IPS DF 4.7 (cell line): ENCODE measurements at regions not wholly inside any gene's neighbourhood (a gene's known extent, or its start where the extent isn't known, plus 50 kb on each side); places are given as distances from the start of the nearest gene placed in this dataset.
"Not testable (repeated sequence)": the region's sequence is repeated elsewhere in the genome, so short reads cannot be mapped to it uniquely, and the experiment has no call there.

Source experiments
- DNase-seq: peaks from one replicate; pipeline ENCODE4 v3.0.0-alpha.2; 2013; ENCODE audit warnings: low spot score; ENCODE audit errors: extremely low read depth

- DNase-seq, result no peak
Measured at GRCh38 chr2:19205983-19206533, 152.4 kb downstream of the OSR1 start.

GRCh38 chr2:19203866-19204265 lies 154.6 kb downstream of the OSR1 start:
- no peak for DNase-seq

- no peak for DNase-seq
Measured at GRCh38 chr2:19201911-19202462, 156.4 kb downstream of the OSR1 start.

GRCh38 chr2:19198381-19198780 lies 160.0 kb downstream of the OSR1 start:
- no peak for DNase-seq

- no peak for DNase-seq
Measured at GRCh38 chr2:19195661-19196060, 162.8 kb downstream of the OSR1 start.

- no peak for DNase-seq
Measured at GRCh38 chr2:19189391-19189790, 169.0 kb downstream of the OSR1 start.

GRCh38 chr2:19187323-19188020 lies 171.0 kb downstream of the OSR1 start:
- no peak for DNase-seq

- no peak for DNase-seq
Measured at GRCh38 chr2:19185086-19185485, 173.3 kb downstream of the OSR1 start.

GRCh38 chr2:19178175-19178574 lies 180.2 kb downstream of the OSR1 start:
- no peak for DNase-seq

- DNase-seq, result no peak
Measured at GRCh38 chr2:19176977-19177376, 181.4 kb downstream of the OSR1 start.

- no peak for DNase-seq
Measured at GRCh38 chr2:19176172-19176852, 182.1 kb downstream of the OSR1 start.

- no peak for DNase-seq
Measured at GRCh38 chr2:19174176-19174575, 184.2 kb downstream of the OSR1 start.

GRCh38 chr2:19171409-19171808 lies 187.0 kb downstream of the OSR1 start:
- DNase-seq, result no peak

GRCh38 chr2:19169134-19169768 lies 189.2 kb downstream of the OSR1 start:
- DNase-seq, result no peak

- not testable (repeated sequence) for DNase-seq
Measured at GRCh38 chr2:19164099-19164498, 194.3 kb downstream of the OSR1 start.

- DNase-seq, result no peak
Measured at GRCh38 chr2:19158896-19159295, 199.5 kb downstream of the OSR1 start.

GRCh38 chr2:19158211-19158610 lies 200.2 kb downstream of the OSR1 start:
- DNase-seq, result no peak

GRCh38 chr2:19156646-19157045 lies 201.8 kb downstream of the OSR1 start:
- no peak for DNase-seq

- no peak for DNase-seq
Measured at GRCh38 chr2:19150726-19151125, 207.7 kb downstream of the OSR1 start.

GRCh38 chr2:19146867-19147266 lies 211.6 kb downstream of the OSR1 start:
- DNase-seq, result no peak

- DNase-seq, result no peak
Measured at GRCh38 chr2:19141234-19142004, 217.0 kb downstream of the OSR1 start.
